Esophagus squamous epithelium (tissue), 4 donors: ENCODE measurements at regions not wholly inside any gene's neighbourhood (a gene's known extent, or its start where the extent isn't known, plus 50 kb on each side); places are given as distances from the start of the nearest gene placed in this dataset.
"Not testable (repeated sequence)": the region's sequence is repeated elsewhere in the genome, so short reads cannot be mapped to it uniquely, and the experiment has no call there.

Source experiments
- POLR2A ChIP-seq, 4 donors: fragments of 450-650 bp; IDR thresholded peaks; one replicate each; pipeline ENCODE4 v1.6.1; 2017; ENCODE audit warnings: antibody characterized with exemption in 4 of 4, mild to moderate bottlenecking in 4 of 4, moderate library complexity in 3 of 4
- TF ChIP-seq, protein P1 (sequence below), 6 experiments: fragments of 450-650 bp in 4 of 6; fragments of 200-600 bp in 2 of 6; sonication (generic) in 2 of 6; IDR thresholded peaks; one replicate each; pipeline ENCODE4 v1.5.1; 2016 to 2019; ENCODE audit warnings: antibody characterized with exemption in 6 of 6, mild to moderate bottlenecking in 4 of 6, moderate library complexity in 4 of 6

DNA sequence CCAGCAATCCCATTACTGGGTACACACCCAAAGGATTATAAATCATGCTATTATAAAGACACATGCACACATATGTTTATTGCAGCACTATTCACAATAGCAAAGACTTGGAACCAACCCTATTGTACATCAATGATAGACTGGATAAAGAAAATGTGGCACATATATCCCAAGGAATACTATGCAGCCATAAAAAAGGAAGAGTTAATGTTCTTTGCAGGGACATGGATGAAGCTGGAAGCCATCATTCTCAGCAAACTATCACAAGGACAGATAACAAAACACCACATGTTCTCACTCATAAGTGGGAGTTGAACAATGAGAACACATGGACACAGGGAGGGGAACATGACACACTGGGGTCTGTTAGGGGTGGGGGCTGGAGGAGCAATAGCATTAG, 177.2 kb upstream of the TBX18 start:
- TF ChIP-seq, protein P1, sequence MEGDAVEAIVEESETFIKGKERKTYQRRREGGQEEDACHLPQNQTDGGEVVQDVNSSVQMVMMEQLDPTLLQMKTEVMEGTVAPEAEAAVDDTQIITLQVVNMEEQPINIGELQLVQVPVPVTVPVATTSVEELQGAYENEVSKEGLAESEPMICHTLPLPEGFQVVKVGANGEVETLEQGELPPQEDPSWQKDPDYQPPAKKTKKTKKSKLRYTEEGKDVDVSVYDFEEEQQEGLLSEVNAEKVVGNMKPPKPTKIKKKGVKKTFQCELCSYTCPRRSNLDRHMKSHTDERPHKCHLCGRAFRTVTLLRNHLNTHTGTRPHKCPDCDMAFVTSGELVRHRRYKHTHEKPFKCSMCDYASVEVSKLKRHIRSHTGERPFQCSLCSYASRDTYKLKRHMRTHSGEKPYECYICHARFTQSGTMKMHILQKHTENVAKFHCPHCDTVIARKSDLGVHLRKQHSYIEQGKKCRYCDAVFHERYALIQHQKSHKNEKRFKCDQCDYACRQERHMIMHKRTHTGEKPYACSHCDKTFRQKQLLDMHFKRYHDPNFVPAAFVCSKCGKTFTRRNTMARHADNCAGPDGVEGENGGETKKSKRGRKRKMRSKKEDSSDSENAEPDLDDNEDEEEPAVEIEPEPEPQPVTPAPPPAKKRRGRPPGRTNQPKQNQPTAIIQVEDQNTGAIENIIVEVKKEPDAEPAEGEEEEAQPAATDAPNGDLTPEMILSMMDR (IDR thresholded peaks at IDR 0.05), result not testable (repeated sequence)
- TF ChIP-seq POLR2A (IDR thresholded peaks at IDR 0.05), result not testable (repeated sequence)
